ENCODE measurements at regions not wholly inside any gene's neighbourhood (a gene's known extent, or its start where the extent isn't known, plus 50 kb on each side); places are given as distances from the start of the nearest gene placed in this dataset.

- Histone ChIP-seq H3K4me3 (no peak overlapping the region), H3K4me1 (peaks cover 0 to 4% of the 10 kb centered on the region in 2 donors), H3K9me3 (no peaks in the 10 kb centered on the region), H3K36me3 (no peaks in the 10 kb centered on the region), H3K27ac (no peak overlapping the region), H3K27me3 (no peaks in the 10 kb centered on the region)
- TF ChIP-seq, protein P1, sequence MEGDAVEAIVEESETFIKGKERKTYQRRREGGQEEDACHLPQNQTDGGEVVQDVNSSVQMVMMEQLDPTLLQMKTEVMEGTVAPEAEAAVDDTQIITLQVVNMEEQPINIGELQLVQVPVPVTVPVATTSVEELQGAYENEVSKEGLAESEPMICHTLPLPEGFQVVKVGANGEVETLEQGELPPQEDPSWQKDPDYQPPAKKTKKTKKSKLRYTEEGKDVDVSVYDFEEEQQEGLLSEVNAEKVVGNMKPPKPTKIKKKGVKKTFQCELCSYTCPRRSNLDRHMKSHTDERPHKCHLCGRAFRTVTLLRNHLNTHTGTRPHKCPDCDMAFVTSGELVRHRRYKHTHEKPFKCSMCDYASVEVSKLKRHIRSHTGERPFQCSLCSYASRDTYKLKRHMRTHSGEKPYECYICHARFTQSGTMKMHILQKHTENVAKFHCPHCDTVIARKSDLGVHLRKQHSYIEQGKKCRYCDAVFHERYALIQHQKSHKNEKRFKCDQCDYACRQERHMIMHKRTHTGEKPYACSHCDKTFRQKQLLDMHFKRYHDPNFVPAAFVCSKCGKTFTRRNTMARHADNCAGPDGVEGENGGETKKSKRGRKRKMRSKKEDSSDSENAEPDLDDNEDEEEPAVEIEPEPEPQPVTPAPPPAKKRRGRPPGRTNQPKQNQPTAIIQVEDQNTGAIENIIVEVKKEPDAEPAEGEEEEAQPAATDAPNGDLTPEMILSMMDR (IDR thresholded peaks at IDR 0.05) = no peak
- DNase-seq (ENCODE audit: low spot score) = no peak
Measured at GRCh38 chr12:98127854-98128253, 387.5 kb upstream of the TMPO start.

- H3K27me3 ChIP-seq = no peaks in the 10 kb centered on the region
- no peaks in the 10 kb centered on the region for H3K9me3 ChIP-seq
- no peaks in the 10 kb centered on the region for H3K4me1 ChIP-seq
- H3K4me3 ChIP-seq = no peak overlapping the region
- DNase-seq (ENCODE audit: low spot score) = no peak
- no peak overlapping the region for H3K27ac ChIP-seq
- TF ChIP-seq, protein P1 (IDR thresholded peaks at IDR 0.05) = no peak
- H3K36me3 ChIP-seq = no peaks in the 10 kb centered on the region
Measured at GRCh38 chr12:98136544-98136943, 378.8 kb upstream of the TMPO start.

DNA sequence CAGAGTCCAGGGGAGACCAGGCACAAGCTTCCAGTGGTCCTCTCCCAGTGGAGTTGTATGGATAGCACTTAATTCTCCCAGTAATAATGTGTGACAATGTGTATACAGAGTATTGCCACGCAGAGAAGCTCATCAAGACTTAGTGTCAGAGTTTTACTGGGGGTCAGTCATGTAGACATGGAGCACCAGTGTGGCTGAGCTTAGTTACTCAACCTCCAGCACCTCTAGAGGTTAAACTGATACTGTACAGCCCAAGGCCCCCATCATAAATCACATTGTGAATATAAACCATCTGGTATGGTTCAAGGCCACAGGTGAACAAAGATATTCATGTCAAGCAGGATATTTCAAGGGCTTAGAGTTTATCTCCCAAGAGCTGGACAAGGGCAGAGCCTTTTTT lies 378.1 kb upstream of the TMPO start:
- H3K9me3 ChIP-seq = no peaks in the 10 kb centered on the region
- no peaks in the 10 kb centered on the region for H3K4me1 ChIP-seq
- H3K36me3 ChIP-seq = no peaks in the 10 kb centered on the region
- H3K27ac ChIP-seq = no peak overlapping the region
- H3K27me3 ChIP-seq = no peaks in the 10 kb centered on the region
- TF ChIP-seq, protein P1 (IDR thresholded peaks at IDR 0.05) = no peak
- DNase-seq (ENCODE audit: low spot score) = no peak
- H3K4me3 ChIP-seq = no peak overlapping the region

- no peak overlapping the region for H3K4me3 ChIP-seq
- DNase-seq (ENCODE audit: low spot score) = no peak
- no peaks in the 10 kb centered on the region for H3K27me3 ChIP-seq
- no peaks in the 10 kb centered on the region for H3K36me3 ChIP-seq
- no peaks in the 10 kb centered on the region for H3K9me3 ChIP-seq
- H3K27ac ChIP-seq = no peak overlapping the region
- TF ChIP-seq, protein P1 (IDR thresholded peaks at IDR 0.05) = no peak
- H3K4me1 ChIP-seq = no peaks in the 10 kb centered on the region
Measured at GRCh38 chr12:98144953-98145352, 370.4 kb upstream of the TMPO start.

DNA sequence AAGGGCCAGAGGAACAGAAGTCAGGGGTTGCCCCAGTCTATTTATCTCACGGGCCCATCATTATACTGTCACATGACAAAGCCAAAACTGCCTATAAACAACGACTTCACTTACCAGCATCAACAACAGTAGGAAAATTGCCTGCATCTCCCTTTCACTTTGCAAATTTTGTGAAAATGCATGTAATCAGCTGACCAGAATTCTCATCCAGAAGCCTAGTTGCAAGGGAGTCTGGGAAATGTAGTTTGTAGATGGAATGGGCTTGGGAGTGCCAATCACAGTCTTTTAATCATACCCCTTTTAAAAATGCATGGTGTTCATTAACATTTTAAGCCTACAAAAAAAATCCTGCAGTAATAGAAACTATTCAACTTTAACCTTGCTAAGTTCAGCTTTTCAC lies 369.3 kb upstream of the TMPO start:
- no peak overlapping the region for H3K27ac ChIP-seq
- no peaks in the 10 kb centered on the region for H3K27me3 ChIP-seq
- no peaks in the 10 kb centered on the region for H3K4me1 ChIP-seq
- H3K9me3 ChIP-seq = no peaks in the 10 kb centered on the region
- no peaks in the 10 kb centered on the region for H3K36me3 ChIP-seq
- DNase-seq (ENCODE audit: low spot score) = no peak
- TF ChIP-seq, protein P1 (IDR thresholded peaks at IDR 0.05) = no peak
- H3K4me3 ChIP-seq = no peak overlapping the region

GRCh38 chr12:98146487-98146886 lies 368.9 kb upstream of the TMPO start:
- TF ChIP-seq, protein P1 (IDR thresholded peaks at IDR 0.05) = no peak
- Histone ChIP-seq H3K27me3 (no peaks in the 10 kb centered on the region), H3K9me3 (no peaks in the 10 kb centered on the region), H3K4me3 (no peak overlapping the region), H3K27ac (no peak overlapping the region), H3K36me3 (no peaks in the 10 kb centered on the region), H3K4me1 (no peaks in the 10 kb centered on the region)
- DNase-seq (ENCODE audit: low spot score) = no peak

Measured in right atrium auricular region (tissue), 2 donors.